ENCODE measurements at regions not wholly inside any gene's neighbourhood (a gene's known extent, or its start where the extent isn't known, plus 50 kb on each side); places are given as distances from the start of the nearest gene placed in this dataset.

DNA sequence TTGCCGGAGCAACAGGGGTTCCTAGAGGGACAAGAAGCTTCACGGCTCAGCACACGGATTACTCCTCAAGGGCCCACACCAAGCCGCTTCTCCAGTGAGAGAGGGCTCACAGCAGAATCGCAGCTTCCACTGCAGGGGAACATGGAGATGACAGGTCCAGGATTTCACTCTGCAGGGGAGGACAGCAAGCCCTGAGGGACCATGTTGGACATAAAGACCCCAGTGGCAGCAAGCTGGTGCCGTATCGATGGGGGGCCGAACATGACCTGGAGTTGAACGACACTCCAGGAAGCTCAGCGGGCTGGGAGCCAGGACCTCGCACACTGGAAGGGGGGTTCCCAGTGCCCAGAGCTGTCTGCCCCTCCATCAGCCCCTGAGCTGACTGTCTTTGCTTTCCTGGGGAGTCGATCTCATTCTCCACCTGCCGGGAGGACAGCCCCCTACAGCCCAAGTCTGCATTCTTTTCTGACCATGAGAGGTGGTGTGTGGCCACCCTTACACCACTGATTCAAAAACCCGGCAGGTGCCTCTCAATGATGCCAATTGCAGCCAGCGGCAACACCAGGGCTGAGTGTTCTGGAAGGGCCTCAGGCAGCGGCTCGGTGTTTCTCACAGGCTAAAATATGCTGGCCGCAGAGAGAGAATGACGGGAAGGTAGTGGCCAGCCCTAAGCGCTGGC is 194.5 kb upstream of the CDH4 start:
- CTCF ChIA-PET: no interaction called here
- no TSS peak for BruUV-seq (replicated peaks)
- dilution Hi-C loops (cut with HindIII; ENCODE audit: low sequenced_read_pairs, unreplicated experiment): no loop called here

More for the DNA sequence above, 194.5 kb upstream of the CDH4 start:
- H2AK5ac ChIP-seq (ENCODE audit: low read depth, low read length): no peak overlapping the region
- in situ Hi-C loops (cut with MboI; ENCODE audit: low sequenced_read_pairs) (no loop called here), intact Hi-C loops (cut with micrococcal nuclease) (no loop called here)
- no peak overlapping the region for H3K4me2 ChIP-seq (ENCODE audit: low read depth, low read length)
- WGBS, 2 experiments (ENCODE audit: extremely low coverage in 2 of 2, insufficient read length in 1 of 2): 44% methylated on average over 5 of the region's 20 CpGs; no CpG with 5 or more reads in 1 of the 2 experiments
- H3K56ac ChIP-seq (ENCODE audit: extremely low read depth, insufficient read depth, low read length): no peak overlapping the region
- H3K79me1 ChIP-seq (ENCODE audit: low read depth in 1 of 2, low read length in 2 of 2): no peaks in the 10 kb centered on the region
- H2AK9ac ChIP-seq (replicated peaks; ENCODE audit: low read depth, low read length, poor library complexity): no peak overlapping the region
- H4K8ac ChIP-seq (ENCODE audit: low read depth in 2 of 2, low read length in 2 of 2): no peak overlapping the region
- no peak overlapping the region for H2BK20ac ChIP-seq (ENCODE audit: low read depth, low read length)
- DNase-seq: no peak
- no peak overlapping the region for H3K4ac ChIP-seq (ENCODE audit: low read depth, low read length)
- H3K18ac ChIP-seq (ENCODE audit: low read depth, low read length): no peak overlapping the region
- no peak overlapping the region for H4K91ac ChIP-seq (ENCODE audit: insufficient read depth, low read depth, low read length)
- POLR2A ChIA-PET (ENCODE audit: unreplicated experiment): no interaction called here
- no peak overlapping the region for H3K27ac ChIP-seq (ENCODE audit: insufficient read depth, low read length)
- H3K14ac ChIP-seq (replicated peaks; ENCODE audit: low read depth, low read length): no peak overlapping the region
- no peak for TF ChIP-seq NFE2L2 (IDR thresholded peaks at IDR 0.05; ENCODE audit: low read depth, low read length)
- TF ChIP-seq, protein P1, sequence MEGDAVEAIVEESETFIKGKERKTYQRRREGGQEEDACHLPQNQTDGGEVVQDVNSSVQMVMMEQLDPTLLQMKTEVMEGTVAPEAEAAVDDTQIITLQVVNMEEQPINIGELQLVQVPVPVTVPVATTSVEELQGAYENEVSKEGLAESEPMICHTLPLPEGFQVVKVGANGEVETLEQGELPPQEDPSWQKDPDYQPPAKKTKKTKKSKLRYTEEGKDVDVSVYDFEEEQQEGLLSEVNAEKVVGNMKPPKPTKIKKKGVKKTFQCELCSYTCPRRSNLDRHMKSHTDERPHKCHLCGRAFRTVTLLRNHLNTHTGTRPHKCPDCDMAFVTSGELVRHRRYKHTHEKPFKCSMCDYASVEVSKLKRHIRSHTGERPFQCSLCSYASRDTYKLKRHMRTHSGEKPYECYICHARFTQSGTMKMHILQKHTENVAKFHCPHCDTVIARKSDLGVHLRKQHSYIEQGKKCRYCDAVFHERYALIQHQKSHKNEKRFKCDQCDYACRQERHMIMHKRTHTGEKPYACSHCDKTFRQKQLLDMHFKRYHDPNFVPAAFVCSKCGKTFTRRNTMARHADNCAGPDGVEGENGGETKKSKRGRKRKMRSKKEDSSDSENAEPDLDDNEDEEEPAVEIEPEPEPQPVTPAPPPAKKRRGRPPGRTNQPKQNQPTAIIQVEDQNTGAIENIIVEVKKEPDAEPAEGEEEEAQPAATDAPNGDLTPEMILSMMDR (conservative IDR thresholded peaks at IDR 0.05; ENCODE audit: low read depth, low read length): no peak
- TF ChIP-seq RAD21 (IDR thresholded peaks at IDR 0.05; ENCODE audit: low read length): no peak
- TF ChIP-seq POLR2A (IDR thresholded peaks at IDR 0.05; ENCODE audit: low read depth, low read length): no peak
- no peak for TF ChIP-seq RFX5 (IDR thresholded peaks at IDR 0.05; ENCODE audit: low read depth, low read length)
- TF ChIP-seq SMC3 (IDR thresholded peaks at IDR 0.05; ENCODE audit: low read depth, low read length): no peak
- TF ChIP-seq MAZ (IDR thresholded peaks at IDR 0.05; ENCODE audit: borderline replicate concordance, low read depth, low read length): no peak
- TF ChIP-seq, protein P2, sequence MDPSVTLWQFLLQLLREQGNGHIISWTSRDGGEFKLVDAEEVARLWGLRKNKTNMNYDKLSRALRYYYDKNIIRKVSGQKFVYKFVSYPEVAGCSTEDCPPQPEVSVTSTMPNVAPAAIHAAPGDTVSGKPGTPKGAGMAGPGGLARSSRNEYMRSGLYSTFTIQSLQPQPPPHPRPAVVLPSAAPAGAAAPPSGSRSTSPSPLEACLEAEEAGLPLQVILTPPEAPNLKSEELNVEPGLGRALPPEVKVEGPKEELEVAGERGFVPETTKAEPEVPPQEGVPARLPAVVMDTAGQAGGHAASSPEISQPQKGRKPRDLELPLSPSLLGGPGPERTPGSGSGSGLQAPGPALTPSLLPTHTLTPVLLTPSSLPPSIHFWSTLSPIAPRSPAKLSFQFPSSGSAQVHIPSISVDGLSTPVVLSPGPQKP (IDR thresholded peaks at IDR 0.05; ENCODE audit: borderline replicate concordance, low read depth, low read length): no peak
- H3K4me3 ChIP-seq (ENCODE audit: insufficient read depth, low read depth, low read length): no peak overlapping the region
- H3K4me1 ChIP-seq (ENCODE audit: control insufficient read depth, insufficient read depth, low read length): no peaks in the 10 kb centered on the region
- no peak overlapping the region for H3K23ac ChIP-seq (ENCODE audit: low read depth, low read length)
- H3K36me3 ChIP-seq (ENCODE audit: control insufficient read depth, insufficient read depth, low read length): no peaks in the 10 kb centered on the region
- H3K9me1 ChIP-seq (ENCODE audit: insufficient read depth, low read length): no peaks in the 10 kb centered on the region
- no peak overlapping the region for H2BK15ac ChIP-seq (ENCODE audit: low read depth, low read length)
- no peak overlapping the region for H2AFZ ChIP-seq (replicated peaks; ENCODE audit: low read length, poor library complexity)
- no peak overlapping the region for H3K9ac ChIP-seq (ENCODE audit: low read depth, low read length)
- H4K20me1 ChIP-seq (ENCODE audit: insufficient read depth, low read length): no peaks in the 10 kb centered on the region
- no peak overlapping the region for H2BK5ac ChIP-seq (ENCODE audit: low read depth, low read length, poor library complexity, severe bottlenecking)
- H3K27me3 ChIP-seq (ENCODE audit: control insufficient read depth, insufficient read depth, low read length): no peaks in the 10 kb centered on the region
- H4K5ac ChIP-seq (ENCODE audit: low read depth, low read length): no peak overlapping the region
- ATAC-seq (ENCODE audit: low read depth): no peak
- H3K9me3 ChIP-seq (ENCODE audit: control insufficient read depth, insufficient read depth, low read length): peaks cover 7% of the 10 kb centered on the region; the same call in 1 of the 2 replicates
- H2BK120ac ChIP-seq (ENCODE audit: low read depth, low read length): no peak overlapping the region
